Muscle of back (tissue), 3 donors: ENCODE measurements at regions not wholly inside any gene's neighbourhood (a gene's known extent, or its start where the extent isn't known, plus 50 kb on each side); places are given as distances from the start of the nearest gene placed in this dataset.
A peak's percentile ranks its signal among the peaks of the same experiment; 100 is the strongest.

Experiments
- DNase-seq, 3 donors: peaks; one replicate each; pipeline versions ENCODE4 v3.0.0 to v3.0.0-alpha.2; 2013

- DNase-seq, result no peak
Observed at GRCh38 chr5:85170183-85170582, 785.5 kb upstream of the EDIL3 start.

- DNase-seq, result no peak
Observed at GRCh38 chr5:85173469-85173868, 788.8 kb upstream of the EDIL3 start.

GRCh38 chr5:85182344-85182743 is 797.7 kb upstream of the EDIL3 start:
- no peak for DNase-seq

GRCh38 chr5:85204289-85204688 is 819.6 kb upstream of the EDIL3 start:
- DNase-seq, result no peak

- DNase-seq, result no peak
Observed at GRCh38 chr5:85205430-85205829, 820.8 kb upstream of the EDIL3 start.

GRCh38 chr5:85225388-85225787 is 840.7 kb upstream of the EDIL3 start:
- DNase-seq, result no peak

GRCh38 chr5:85249204-85249603 is 864.5 kb upstream of the EDIL3 start:
- DNase-seq, result no peak

GRCh38 chr5:85263125-85263524 is 878.4 kb upstream of the EDIL3 start:
- no peak for DNase-seq

- DNase-seq, result no peak
Observed at GRCh38 chr5:85266692-85267091, 882.0 kb upstream of the EDIL3 start.

- DNase-seq, result no peak
Observed at GRCh38 chr5:85268194-85268593, 883.5 kb upstream of the EDIL3 start.

GRCh38 chr5:85278193-85278592 is 893.5 kb upstream of the EDIL3 start:
- no peak for DNase-seq

- DNase-seq, result no peak
Observed at GRCh38 chr5:85288914-85289313, 904.2 kb upstream of the EDIL3 start.

- peak in 1 of 3 donors; percentile 5 for DNase-seq
Observed at GRCh38 chr5:85293145-85293785, 908.6 kb upstream of the EDIL3 start.

GRCh38 chr5:85304524-85304923 is 919.8 kb upstream of the EDIL3 start:
- no peak for DNase-seq

GRCh38 chr5:85305766-85306165 is 921.1 kb upstream of the EDIL3 start:
- no peak for DNase-seq

GRCh38 chr5:85311536-85311935 is 926.9 kb upstream of the EDIL3 start:
- no peak for DNase-seq

GRCh38 chr5:85320495-85320894 is 935.8 kb upstream of the EDIL3 start:
- no peak for DNase-seq

GRCh38 chr5:85333276-85333675 is 948.6 kb upstream of the EDIL3 start:
- DNase-seq, result peak in 1 of 3 donors; percentile 29

- DNase-seq, result no peak
Observed at GRCh38 chr5:85337435-85337834, 952.8 kb upstream of the EDIL3 start.

GRCh38 chr5:85340790-85341189 is 956.1 kb upstream of the EDIL3 start:
- DNase-seq, result no peak

- DNase-seq, result no peak
Observed at GRCh38 chr5:85345818-85346217, 961.1 kb upstream of the EDIL3 start.

- DNase-seq, result no peak
Observed at GRCh38 chr5:85357309-85357708, 972.6 kb upstream of the EDIL3 start.

GRCh38 chr5:85375525-85375924 is 990.8 kb upstream of the EDIL3 start:
- DNase-seq, result no peak

GRCh38 chr5:85388770-85389169 is 1004.1 kb upstream of the EDIL3 start:
- peak in 1 of 3 donors; percentile 15 for DNase-seq
